Astrocyte (in vitro differentiated cells and primary cell): ENCODE measurements at regions not wholly inside any gene's neighbourhood (a gene's known extent, or its start where the extent isn't known, plus 50 kb on each side); places are given as distances from the start of the nearest gene placed in this dataset.

Source experiments
- DNase-seq: peaks from one replicate; pipeline ENCODE4 v3.0.0-alpha.2; 2010; ENCODE audit warnings: low read depth
- FAIRE-seq: peaks from 2 replicates; lab custom pipeline; 2011; peaks lifted over from hg19 to GRCh38; lab: Jason Lieb, UNC
- H2AFZ ChIP-seq: 2 replicates; pipeline ENCODE4 v1.6.0; 2012; ENCODE audit warnings: low read depth, low read length, inconsistent platforms
- H3K27ac ChIP-seq: 2 replicates; pipeline ENCODE4 v1.5.1; 2011; ENCODE audit warnings: low read depth, low read length, inconsistent platforms
- H3K27me3 ChIP-seq: 2 replicates; pipeline ENCODE4 v1.6.0; 2011; ENCODE audit warnings: low read length, inconsistent platforms; ENCODE audit not compliant: insufficient read depth
- H3K36me3 ChIP-seq: 2 replicates; pipeline ENCODE4 v1.5.1; 2011; ENCODE audit warnings: low read length, inconsistent platforms; ENCODE audit not compliant: insufficient read depth
- H3K4me1 ChIP-seq: 2 replicates; pipeline ENCODE4 v1.5.1; 2011; ENCODE audit warnings: low read length, inconsistent platforms; ENCODE audit not compliant: insufficient read depth
- H3K4me2 ChIP-seq: 2 replicates; pipeline ENCODE4 v1.6.0; 2012; ENCODE audit warnings: low read length, inconsistent platforms
- H3K4me3 ChIP-seq: 2 replicates; pipeline ENCODE4 v1.5.1; 2011; ENCODE audit warnings: low read depth, mild to moderate bottlenecking, low read length, inconsistent platforms; ENCODE audit not compliant: insufficient read depth
- H3K79me2 ChIP-seq: 2 replicates; pipeline ENCODE4 v1.6.0; 2012; ENCODE audit warnings: mild to moderate bottlenecking, low read length, inconsistent platforms; ENCODE audit not compliant: insufficient read depth
- H3K9ac ChIP-seq: 2 replicates; pipeline ENCODE4 v1.6.0; 2012; ENCODE audit warnings: mild to moderate bottlenecking, low read length, inconsistent platforms
- H3K9me3 ChIP-seq: 2 replicates; pipeline ENCODE4 v1.5.1; 2012; ENCODE audit warnings: low read depth, mild to moderate bottlenecking, low read length, inconsistent platforms; ENCODE audit not compliant: insufficient read depth
- H4K20me1 ChIP-seq: 2 replicates; pipeline ENCODE4 v1.6.0; 2012; ENCODE audit warnings: low read length, inconsistent platforms; ENCODE audit not compliant: insufficient read depth
- H3K27ac Mint-ChIP-seq: one replicate; pipeline ENCODE4 v1.8.0; 2021; ENCODE audit warnings: mild to moderate bottlenecking, mixed read lengths; ENCODE audit not compliant: unreplicated experiment
- H3K27me3 Mint-ChIP-seq: one replicate; pipeline ENCODE4 v1.8.0; 2021; ENCODE audit warnings: low read depth, mixed read lengths; ENCODE audit not compliant: unreplicated experiment
- H3K36me3 Mint-ChIP-seq: one replicate; pipeline ENCODE4 v1.8.0; 2021; ENCODE audit warnings: low read depth, mixed read lengths; ENCODE audit not compliant: unreplicated experiment
- H3K4me1 Mint-ChIP-seq: one replicate; pipeline ENCODE4 v1.8.0; 2021; ENCODE audit warnings: low read depth, mixed read lengths; ENCODE audit not compliant: unreplicated experiment
- H3K4me3 Mint-ChIP-seq: one replicate; pipeline ENCODE4 v1.8.0; 2021; ENCODE audit warnings: mild to moderate bottlenecking, moderate library complexity, mixed read lengths; ENCODE audit not compliant: unreplicated experiment
- H3K9me3 Mint-ChIP-seq: one replicate; pipeline ENCODE4 v1.8.0; 2021; ENCODE audit warnings: mild to moderate bottlenecking, mixed read lengths; ENCODE audit not compliant: unreplicated experiment
- CTCF ChIP-seq: IDR thresholded peaks from 2 replicates; pipeline ENCODE4 v1.5.1; 2011; ENCODE audit warnings: low read depth, mild to moderate bottlenecking, inconsistent platforms, low read length, moderate library complexity; ENCODE audit not compliant: insufficient read depth
- EZH2 ChIP-seq: IDR thresholded peaks from 2 replicates; pipeline ENCODE4 v1.6.1; 2012; ENCODE audit warnings: mild to moderate bottlenecking, low read length, inconsistent platforms; ENCODE audit not compliant: insufficient read depth

DNA sequence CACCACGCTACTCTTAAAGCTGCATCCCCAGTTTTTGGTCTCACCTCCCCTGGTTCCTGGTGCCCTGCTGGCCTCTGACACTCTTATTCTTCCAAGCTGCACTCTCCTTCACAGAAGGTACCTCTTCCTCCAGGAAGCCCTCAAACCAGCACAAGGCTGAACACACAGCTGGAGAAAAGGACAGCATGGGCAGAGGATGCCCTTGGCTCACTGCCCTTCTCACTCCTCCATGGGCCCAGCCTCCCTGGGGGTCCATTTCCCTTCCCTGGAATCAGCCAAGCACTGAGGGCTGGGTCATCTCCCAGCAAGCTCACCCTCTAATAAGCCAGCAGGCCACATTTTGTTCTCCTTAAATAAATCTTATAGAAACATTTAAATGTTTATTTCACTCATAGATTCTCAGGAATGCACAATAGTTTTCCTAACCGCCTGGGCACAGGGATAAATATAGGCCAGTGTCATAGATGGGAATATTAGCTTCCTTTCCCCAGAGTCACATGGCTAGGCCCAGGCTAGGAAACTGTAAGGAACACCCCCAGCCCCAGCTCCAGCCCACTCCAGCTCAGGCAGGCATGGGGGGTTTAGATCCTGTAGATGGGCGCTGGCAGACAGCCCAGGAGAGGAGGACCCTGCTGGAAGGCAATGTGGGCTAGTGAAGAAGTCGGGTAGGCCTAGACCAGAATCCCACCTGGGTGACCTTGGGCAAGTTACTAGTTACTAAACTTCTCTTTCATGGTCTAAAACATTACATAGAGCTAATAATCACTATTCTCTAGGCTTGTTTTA lies 51.5 kb downstream of the IRAG1 start:
- no peaks in the 10 kb centered on the region for H3K79me2 ChIP-seq
- Mint-ChIP-seq H3K27me3 (peaks cover 8% of the 10 kb centered on the region), H3K27ac (no peak overlapping the region), H3K9me3 (peaks cover 1% of the 10 kb centered on the region), H3K4me1 (peaks cover 15% of the 10 kb centered on the region), H3K4me3 (no peak overlapping the region), H3K36me3 (peaks cover 2% of the 10 kb centered on the region)
- no peak for DNase-seq
- no peak overlapping the region for H3K4me2 ChIP-seq
- H3K9ac ChIP-seq: no peak overlapping the region
- no peak overlapping the region for H3K27ac ChIP-seq
- no peaks in the 10 kb centered on the region for H3K27me3 ChIP-seq
- FAIRE-seq: no peak
- H4K20me1 ChIP-seq: no peaks in the 10 kb centered on the region
- H3K36me3 ChIP-seq: no peaks in the 10 kb centered on the region
- H3K4me1 ChIP-seq: peaks cover 13% of the 10 kb centered on the region
- TF ChIP-seq CTCF: no peak
- H2AFZ ChIP-seq: no peak overlapping the region
- H3K9me3 ChIP-seq: no peaks in the 10 kb centered on the region
- no peak overlapping the region for H3K4me3 ChIP-seq

GRCh38 chr11:10641177-10641911 lies 52.2 kb downstream of the IRAG1 start:
- FAIRE-seq (no peak), DNase-seq (no peak)
- Histone ChIP-seq H3K36me3 (no peaks in the 10 kb centered on the region), H3K4me1 (peaks cover 13% of the 10 kb centered on the region), H3K4me2 (no peak overlapping the region), H3K79me2 (no peaks in the 10 kb centered on the region), H3K4me3 (no peak overlapping the region), H3K27ac (no peak overlapping the region), H3K27me3 (no peaks in the 10 kb centered on the region), H2AFZ (no peak overlapping the region), H4K20me1 (no peaks in the 10 kb centered on the region), H3K9me3 (no peaks in the 10 kb centered on the region), H3K9ac (no peak overlapping the region)
- peaks cover 15% of the 10 kb centered on the region for H3K4me1 Mint-ChIP-seq
- H3K4me3 Mint-ChIP-seq: no peak overlapping the region
- H3K27ac Mint-ChIP-seq: no peak overlapping the region
- H3K9me3 Mint-ChIP-seq: peaks cover 1% of the 10 kb centered on the region
- TF ChIP-seq CTCF: no peak
- TF ChIP-seq EZH2: no peak
- peaks cover 2% of the 10 kb centered on the region for H3K36me3 Mint-ChIP-seq
- H3K27me3 Mint-ChIP-seq: peaks cover 14% of the 10 kb centered on the region

GRCh38 chr11:10640308-10640707 lies 53.2 kb downstream of the IRAG1 start:
- Mint-ChIP-seq H3K27ac (no peak overlapping the region), H3K36me3 (peaks cover 2% of the 10 kb centered on the region), H3K4me1 (peaks cover 11% of the 10 kb centered on the region), H3K4me3 (no peak overlapping the region), H3K27me3 (peaks cover 16% of the 10 kb centered on the region), H3K9me3 (peaks cover 1% of the 10 kb centered on the region)
- Histone ChIP-seq H3K79me2 (no peaks in the 10 kb centered on the region), H4K20me1 (no peaks in the 10 kb centered on the region), H3K4me3 (no peak overlapping the region), H3K9ac (no peak overlapping the region), H3K27me3 (no peaks in the 10 kb centered on the region), H3K27ac (no peak overlapping the region), H3K4me2 (no peak overlapping the region), H3K9me3 (no peaks in the 10 kb centered on the region), H3K4me1 (peaks cover 13% of the 10 kb centered on the region), H3K36me3 (no peaks in the 10 kb centered on the region), H2AFZ (no peak overlapping the region)
- DNase-seq: no peak
- no peak for FAIRE-seq
- TF ChIP-seq EZH2: no peak
